IMR-90 (cell line): ENCODE measurements at regions not wholly inside any gene's neighbourhood (a gene's known extent, or its start where the extent isn't known, plus 50 kb on each side); places are given as distances from the start of the nearest gene placed in this dataset.

Experiments used
- ATAC-seq: fragments of 200-7000 bp; cut with Tn5 transposase; 2 replicates; pipeline ENCODE4 v1.9.1; 2020; ENCODE audit warnings: low read depth, mild to moderate bottlenecking, moderate library complexity
- BruUV-seq: library from RNA; stranded (reverse); fragments of 400-500 nt; replicated peaks from 2 replicates; lab custom pipeline; 2021; lab: Mats Ljungman, UMichigan
- CTCF ChIA-PET: fragments of 300-600 bp; formaldehyde crosslinking; extraction: SDS; loops from one replicate; lab custom pipeline; 2021; ENCODE audit warnings: antibody characterized with exemption; lab: Yijun Ruan, JAX
- POLR2A ChIA-PET: fragments of 300-600 bp; sonication (Branson Sonifier 250); formaldehyde crosslinking; loops from one replicate; lab custom pipeline; 2022; ENCODE audit warnings: antibody characterized with exemption; ENCODE audit not compliant: unreplicated experiment; lab: Charles Lee
- DNase-seq: peaks from one replicate; pipeline ENCODE4 v3.0.0; 2013
- H2AFZ ChIP-seq: replicated peaks from 2 replicates; pipeline ENCODE3; 2013; ENCODE audit warnings: low read length, mild to moderate bottlenecking; ENCODE audit not compliant: poor library complexity
- H2AK5ac ChIP-seq: 2 replicates; pipeline ENCODE4 v1.6.1; 2013; ENCODE audit warnings: low read depth, low read length, inconsistent platforms
- H2AK9ac ChIP-seq: replicated peaks from 2 replicates; pipeline ENCODE3; 2013; ENCODE audit warnings: mild to moderate bottlenecking, low read depth, low read length, moderate library complexity; ENCODE audit not compliant: poor library complexity
- H2BK120ac ChIP-seq: 2 replicates; pipeline ENCODE4 v1.6.1; 2013; ENCODE audit warnings: low read depth, low read length, inconsistent platforms
- H2BK15ac ChIP-seq: 3 replicates; pipeline ENCODE4 v1.6.1; 2013; ENCODE audit warnings: low read depth, low read length, inconsistent platforms
- H2BK20ac ChIP-seq: 2 replicates; pipeline ENCODE4 v1.6.1; 2013; ENCODE audit warnings: low read depth, mild to moderate bottlenecking, inconsistent platforms, low read length, moderate library complexity
- H2BK5ac ChIP-seq: 2 replicates; pipeline ENCODE4 v1.6.1; 2013; ENCODE audit warnings: mild to moderate bottlenecking, low read depth, low read length, inconsistent platforms; ENCODE audit not compliant: poor library complexity, severe bottlenecking
- H3K14ac ChIP-seq: replicated peaks from 2 replicates; pipeline ENCODE4 v1.6.1; 2013; ENCODE audit warnings: low read depth, low read length, inconsistent platforms
- H3K18ac ChIP-seq: 2 replicates; pipeline ENCODE4 v1.6.1; 2013; ENCODE audit warnings: low read depth, low read length, control low read depth
- H3K23ac ChIP-seq: 2 replicates; pipeline ENCODE4 v1.6.1; 2013; ENCODE audit warnings: low read depth, low read length, inconsistent platforms
- H3K27ac ChIP-seq: 2 replicates; pipeline ENCODE4 v1.5.1; 2013; ENCODE audit warnings: mild to moderate bottlenecking, control low read depth, low read length; ENCODE audit not compliant: insufficient read depth
- H3K27me3 ChIP-seq: 2 replicates; pipeline ENCODE4 v1.6.1; 2013; ENCODE audit warnings: low read length; ENCODE audit not compliant: control insufficient read depth, insufficient read depth
- H3K36me3 ChIP-seq: 2 replicates; pipeline ENCODE4 v1.6.1; 2013; ENCODE audit warnings: low read length, mixed read lengths; ENCODE audit not compliant: control insufficient read depth, insufficient read depth
- H3K4ac ChIP-seq: 2 replicates; pipeline ENCODE4 v1.6.1; 2013; ENCODE audit warnings: low read depth, low read length, inconsistent platforms
- H3K4me1 ChIP-seq: 2 replicates; pipeline ENCODE4 v1.6.1; 2013; ENCODE audit warnings: low read length, mixed read lengths; ENCODE audit not compliant: control insufficient read depth, insufficient read depth
- H3K4me2 ChIP-seq: 2 replicates; pipeline ENCODE4 v1.6.1; 2013; ENCODE audit warnings: low read depth, mild to moderate bottlenecking, control low read depth, low read length, moderate library complexity
- H3K4me3 ChIP-seq: 2 replicates; pipeline ENCODE4 v1.5.1; 2013; ENCODE audit warnings: low read depth, mild to moderate bottlenecking, control low read depth, low read length, moderate library complexity; ENCODE audit not compliant: insufficient read depth
- H3K56ac ChIP-seq: 2 replicates; pipeline ENCODE4 v1.6.1; 2013; ENCODE audit warnings: low read length, inconsistent platforms; ENCODE audit not compliant: insufficient read depth; ENCODE audit errors: extremely low read depth
- H3K79me1 ChIP-seq, 2 experiments: 2 replicates each; pipeline ENCODE4 v1.6.1; 2013; ENCODE audit warnings: low read length in 2 of 2, inconsistent platforms in 1 of 2, low read depth in 1 of 2
- H3K9ac ChIP-seq: 2 replicates; pipeline ENCODE4 v1.6.1; 2013; ENCODE audit warnings: low read depth, low read length, control low read depth
- H3K9me1 ChIP-seq: 2 replicates; pipeline ENCODE4 v1.6.1; 2013; ENCODE audit warnings: low read length, inconsistent platforms; ENCODE audit not compliant: insufficient read depth
- H3K9me3 ChIP-seq: 2 replicates; pipeline ENCODE4 v1.6.1; 2013; ENCODE audit warnings: low read length; ENCODE audit not compliant: control insufficient read depth, insufficient read depth
- H4K20me1 ChIP-seq: 2 replicates; pipeline ENCODE4 v1.6.1; 2013; ENCODE audit warnings: low read length, inconsistent platforms; ENCODE audit not compliant: insufficient read depth
- H4K5ac ChIP-seq: 2 replicates; pipeline ENCODE4 v1.6.1; 2013; ENCODE audit warnings: mild to moderate bottlenecking, low read depth, low read length, control low read depth
- H4K8ac ChIP-seq, 2 experiments: 2 replicates each; pipeline ENCODE4 v1.6.1; 2013; ENCODE audit warnings: low read depth in 2 of 2, low read length in 2 of 2, control low read depth in 1 of 2, inconsistent platforms in 1 of 2
- H4K91ac ChIP-seq: 2 replicates; pipeline ENCODE4 v1.6.1; 2013; ENCODE audit warnings: low read depth, low read length, inconsistent platforms; ENCODE audit not compliant: insufficient read depth
- SMC3 ChIP-seq: fragments of 150-350 bp; IDR thresholded peaks from 2 replicates; pipeline ENCODE4 v1.6.1; 2016; ENCODE audit warnings: low read depth, mild to moderate bottlenecking, antibody characterized with exemption, low read length, moderate library complexity
- WGBS, 2 experiments: methylation state at CpG; one replicate each; pipeline versions ENCODE4 v1.1.5 to v1.1.7; 2013; ENCODE audit warnings: missing lambda C conversion rate in 2 of 2; ENCODE audit not compliant: insufficient read length in 1 of 2; ENCODE audit errors: extremely low coverage in 2 of 2; 5-methylcytosine and 5-hydroxymethylcytosine counted together
- dilution Hi-C: fragments of 300-500 bp; cut with HindIII; formaldehyde crosslinking; loops from one replicate; pipeline ENCODE4 v1.14.3; 2018; ENCODE audit warnings: low sequenced_read_pairs; ENCODE audit not compliant: unreplicated experiment
- in situ Hi-C: fragments of 300-500 bp; cut with MboI; formaldehyde crosslinking; loops from 3 replicates; pipeline ENCODE4 v1.14.3; 2019; ENCODE audit warnings: low sequenced_read_pairs, inconsistent platforms, mixed read lengths
- intact Hi-C: fragments of 100-400 bp; cut with micrococcal nuclease; formaldehyde crosslinking; loops from 2 replicates; pipeline ENCODE4 v1.10.0; 2022
- TF ChIP-seq, protein P1 (sequence below): fragments of 150-350 bp; IDR thresholded peaks from 2 replicates; pipeline ENCODE4 v1.6.1; 2016; ENCODE audit warnings: low read depth, mild to moderate bottlenecking, low read length, moderate library complexity, borderline replicate concordance

DNA sequence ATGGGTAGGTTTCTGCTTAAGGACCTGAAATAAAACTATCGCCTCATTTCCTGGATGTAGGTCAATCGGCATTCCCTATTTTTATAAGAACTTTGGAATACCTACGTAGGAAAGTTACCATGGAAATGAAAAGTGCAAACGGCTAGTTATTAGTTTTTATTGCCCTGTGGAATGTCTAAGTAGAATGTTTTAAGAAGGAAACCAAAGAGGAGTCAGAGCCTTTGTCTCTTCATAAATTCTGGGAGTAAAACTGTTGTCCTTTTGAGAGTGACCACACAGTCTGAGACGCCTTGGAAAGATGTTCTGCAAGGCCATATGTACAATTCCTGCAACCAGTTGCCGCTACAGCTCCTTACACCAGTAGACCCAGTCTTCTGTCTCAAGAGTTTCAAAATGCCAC is 176.0 kb upstream of the SEL1L start:
- Histone ChIP-seq H3K56ac (no peak overlapping the region), H2AFZ (no peak overlapping the region), H2BK15ac (no peak overlapping the region), H4K91ac (no peak overlapping the region), H4K8ac (no peak overlapping the region), H2BK20ac (no peak overlapping the region), H3K36me3 (no peaks in the 10 kb centered on the region), H3K79me1 (no peaks in the 10 kb centered on the region), H2AK5ac (no peak overlapping the region), H3K23ac (no peak overlapping the region), H3K9ac (no peak overlapping the region), H3K27ac (no peak overlapping the region), H4K5ac (no peak overlapping the region), H3K18ac (no peak overlapping the region), H3K14ac (no peak overlapping the region), H2BK120ac (no peak overlapping the region), H4K20me1 (no peaks in the 10 kb centered on the region), H2BK5ac (no peak overlapping the region), H3K4ac (no peak overlapping the region), H2AK9ac (no peak overlapping the region), H3K27me3 (no peaks in the 10 kb centered on the region), H3K4me3 (no peak overlapping the region), H3K9me1 (no peaks in the 10 kb centered on the region), H3K4me2 (no peak overlapping the region), H3K4me1 (no peaks in the 10 kb centered on the region), H3K9me3 (peaks cover 15% of the 10 kb centered on the region)
- no peak for ATAC-seq
- no TSS peak for BruUV-seq
- ChIA-PET CTCF (interaction anchor here (1.3 kb wide), 1 partner anchor 18 kb away, joined by 3 read pairs; no protein-coding TSS in a partner anchor), POLR2A (no interaction called here)
- no peak for TF ChIP-seq SMC3
- TF ChIP-seq, protein P1, sequence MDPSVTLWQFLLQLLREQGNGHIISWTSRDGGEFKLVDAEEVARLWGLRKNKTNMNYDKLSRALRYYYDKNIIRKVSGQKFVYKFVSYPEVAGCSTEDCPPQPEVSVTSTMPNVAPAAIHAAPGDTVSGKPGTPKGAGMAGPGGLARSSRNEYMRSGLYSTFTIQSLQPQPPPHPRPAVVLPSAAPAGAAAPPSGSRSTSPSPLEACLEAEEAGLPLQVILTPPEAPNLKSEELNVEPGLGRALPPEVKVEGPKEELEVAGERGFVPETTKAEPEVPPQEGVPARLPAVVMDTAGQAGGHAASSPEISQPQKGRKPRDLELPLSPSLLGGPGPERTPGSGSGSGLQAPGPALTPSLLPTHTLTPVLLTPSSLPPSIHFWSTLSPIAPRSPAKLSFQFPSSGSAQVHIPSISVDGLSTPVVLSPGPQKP: no peak
- in situ Hi-C loops (no loop called here), intact Hi-C loops (no loop called here), dilution Hi-C loops (no loop called here)
- DNase-seq: no peak
- 38% methylated on average over 1 of the region's 6 CpGs; no CpG with 5 or more reads in 1 of the 2 experiments for WGBS, 2 experiments
